ENCODE measurements at regions not wholly inside any gene's neighbourhood (a gene's known extent, or its start where the extent isn't known, plus 50 kb on each side); places are given as distances from the start of the nearest gene placed in this dataset.

- DNase-seq (ENCODE audit: low read depth, low spot score) (no peak), ATAC-seq (no peak)
- intact Hi-C loops (cut with micrococcal nuclease) = no loop called here
- no TSS peak for BruUV-seq (replicated peaks)
- TF ChIP-seq POLR2AphosphoS5 (IDR thresholded peaks at IDR 0.05; ENCODE audit: low read depth, low read length) (no peak), REST (IDR thresholded peaks at IDR 0.05; ENCODE audit: low read depth) (no peak), ATF3 (IDR thresholded peaks at IDR 0.05) (no peak), RAD21 (IDR thresholded peaks at IDR 0.05; ENCODE audit: low read depth) (no peak), CTCF (IDR thresholded peaks at IDR 0.05 in 2 of 3, conservative IDR thresholded peaks at IDR 0.05 in 1 of 3; ENCODE audit: borderline replicate concordance in 1 of 3, insufficient read depth in 1 of 3, low read depth in 2 of 3, low read length in 2 of 3) (no peak), JUND (IDR thresholded peaks at IDR 0.05) (no peak), CBX3 (IDR thresholded peaks at IDR 0.05; ENCODE audit: low read depth) (no peak), CEBPB (IDR thresholded peaks at IDR 0.05; ENCODE audit: low read depth) (no peak), YY1 (IDR thresholded peaks at IDR 0.05; ENCODE audit: extremely low read depth, insufficient replicate concordance, low read depth, low read length) (no peak), ZFX (IDR thresholded peaks at IDR 0.05) (no peak), ZNF274 (IDR thresholded peaks at IDR 0.05; ENCODE audit: low read depth, low read length) (no peak), TCF7L2 (IDR thresholded peaks at IDR 0.05; ENCODE audit: borderline replicate concordance, extremely low read depth, insufficient read depth, insufficient read length) (no peak)
- TF ChIP-seq, protein P1, sequence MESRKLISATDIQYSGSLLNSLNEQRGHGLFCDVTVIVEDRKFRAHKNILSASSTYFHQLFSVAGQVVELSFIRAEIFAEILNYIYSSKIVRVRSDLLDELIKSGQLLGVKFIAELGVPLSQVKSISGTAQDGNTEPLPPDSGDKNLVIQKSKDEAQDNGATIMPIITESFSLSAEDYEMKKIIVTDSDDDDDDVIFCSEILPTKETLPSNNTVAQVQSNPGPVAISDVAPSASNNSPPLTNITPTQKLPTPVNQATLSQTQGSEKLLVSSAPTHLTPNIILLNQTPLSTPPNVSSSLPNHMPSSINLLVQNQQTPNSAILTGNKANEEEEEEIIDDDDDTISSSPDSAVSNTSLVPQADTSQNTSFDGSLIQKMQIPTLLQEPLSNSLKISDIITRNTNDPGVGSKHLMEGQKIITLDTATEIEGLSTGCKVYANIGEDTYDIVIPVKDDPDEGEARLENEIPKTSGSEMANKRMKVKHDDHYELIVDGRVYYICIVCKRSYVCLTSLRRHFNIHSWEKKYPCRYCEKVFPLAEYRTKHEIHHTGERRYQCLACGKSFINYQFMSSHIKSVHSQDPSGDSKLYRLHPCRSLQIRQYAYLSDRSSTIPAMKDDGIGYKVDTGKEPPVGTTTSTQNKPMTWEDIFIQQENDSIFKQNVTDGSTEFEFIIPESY (IDR thresholded peaks at IDR 0.05; ENCODE audit: extremely low read depth, insufficient replicate concordance, low read length) = no peak
- no peaks in the 10 kb centered on the region for H4K20me1 ChIP-seq (ENCODE audit: insufficient read depth)
- ChIA-PET RAD21 (ENCODE audit: low non-redundant PET in 1 of 2, low total read pairs in 2 of 2, uncharacterized antibody in 2 of 2, unreplicated experiment in 2 of 2) (no interaction called here), CTCF (no interaction called here), POLR2A (no interaction called here)
- no peak overlapping the region for H3K27ac ChIP-seq (ENCODE audit: low read depth, low read length)
- H3K79me2 ChIP-seq (ENCODE audit: insufficient read depth, low read length) = no peaks in the 10 kb centered on the region
- no peak overlapping the region for H3K4me3 ChIP-seq (replicated peaks in 1 of 2; ENCODE audit: low read depth in 1 of 2, low read length in 2 of 2)
- H3K27me3 ChIP-seq (ENCODE audit: insufficient read depth, low read length) = 0 out of 2 replicates have a peak, but pooled peaks cover 10% of the 10 kb centered on the region
- H3K9ac ChIP-seq (ENCODE audit: low read length) = no peak overlapping the region
- H2AFZ ChIP-seq (ENCODE audit: low read depth, low read length, poor library complexity, severe bottlenecking) = no peak overlapping the region
- no peaks in the 10 kb centered on the region for H3K9me2 ChIP-seq (ENCODE audit: insufficient read depth)
- no peaks in the 10 kb centered on the region for H3K4me1 ChIP-seq (ENCODE audit: control insufficient read depth in 1 of 2, insufficient read depth in 2 of 2, low read length in 2 of 2)
- H3K4me2 ChIP-seq (ENCODE audit: low read length) = no peak overlapping the region
- no peaks in the 10 kb centered on the region for H3K36me3 ChIP-seq (ENCODE audit: control insufficient read depth in 1 of 2, insufficient read depth in 2 of 2, low read length in 2 of 2)
- H3K9me3 ChIP-seq (ENCODE audit: control insufficient read depth in 1 of 2, insufficient read depth in 1 of 2, low read depth in 1 of 2, low read length in 2 of 2) = no peaks in the 10 kb centered on the region
Measured at GRCh38 chr16:73145166-73145880, 97.4 kb upstream of the ZFHX3 start.
